H1 (cell line): ENCODE measurements at regions not wholly inside any gene's neighbourhood (a gene's known extent, or its start where the extent isn't known, plus 50 kb on each side); places are given as distances from the start of the nearest gene placed in this dataset.

ENCODE experiments used
- CTCF ChIA-PET: fragments of 300-600 bp; sonication (Branson Sonifier 250); formaldehyde crosslinking; loops from one replicate; lab custom pipeline; 2021; ENCODE audit not compliant: partially characterized antibody; lab: Charles Lee
- POLR2A ChIA-PET: fragments of 300-600 bp; sonication (Branson Sonifier 250); formaldehyde crosslinking; loops from one replicate; lab custom pipeline; 2021; ENCODE audit warnings: inconsistent platforms; ENCODE audit not compliant: partially characterized antibody; lab: Charles Lee
- DNase-seq, 2 experiments: peaks; one replicate each; pipeline versions ENCODE4 v3.0.0 to v3.0.0-alpha.2; 2010 to 2022; ENCODE audit warnings: low spot score in 2 of 2, low read depth in 1 of 2, mixed read lengths in 1 of 2
- FAIRE-seq: peaks from 2 replicates; lab custom pipeline; 2011; peaks lifted over from hg19 to GRCh38; lab: Jason Lieb, UNC
- H2AFZ ChIP-seq: 2 replicates; pipeline ENCODE4 v1.8.1; 2012; ENCODE audit warnings: low read length, inconsistent platforms
- H2AK5ac ChIP-seq: 2 replicates; pipeline ENCODE4 v1.6.1; 2013; ENCODE audit warnings: low read depth, low read length
- H2BK120ac ChIP-seq: replicated peaks from 2 replicates; pipeline ENCODE3; 2013; ENCODE audit warnings: low read depth, low read length, inconsistent platforms
- H2BK12ac ChIP-seq: 2 replicates; pipeline ENCODE4 v1.6.1; 2013; ENCODE audit warnings: low read depth, low read length
- H2BK15ac ChIP-seq: 2 replicates; pipeline ENCODE4 v1.6.1; 2013; ENCODE audit warnings: low read length
- H2BK20ac ChIP-seq: 2 replicates; pipeline ENCODE4 v1.6.1; 2013; ENCODE audit warnings: low read length
- H2BK5ac ChIP-seq: 2 replicates; pipeline ENCODE4 v1.6.1; 2013; ENCODE audit warnings: low read depth, low read length
- H3K14ac ChIP-seq: 2 replicates; pipeline ENCODE4 v1.6.1; 2013; ENCODE audit warnings: inconsistent platforms; ENCODE audit not compliant: insufficient read length
- H3K18ac ChIP-seq: 2 replicates; pipeline ENCODE4 v1.6.1; 2013; ENCODE audit warnings: low read length; ENCODE audit errors: extremely low read depth
- H3K23ac ChIP-seq: 2 replicates; pipeline ENCODE4 v1.6.1; 2013; ENCODE audit warnings: inconsistent platforms; ENCODE audit not compliant: insufficient read length
- H3K23me2 ChIP-seq: 2 replicates; pipeline ENCODE4 v1.6.1; 2013; ENCODE audit warnings: low read depth, low read length
- H3K27ac ChIP-seq: 2 replicates; pipeline ENCODE4 v1.6.1; 2011; ENCODE audit warnings: low read depth, low read length, inconsistent platforms
- H3K27me3 ChIP-seq, 4 experiments: replicated peaks in 1 of 4; 1 replicate in 1 of 4; 2 replicates in 3 of 4; pipeline versions ENCODE4 v1.6.1 to v1.8.1; 2011 to 2013; ENCODE audit warnings: low read length in 3 of 4, mild to moderate bottlenecking in 3 of 4, inconsistent platforms in 2 of 4, mixed read lengths in 2 of 4, moderate library complexity in 1 of 4; ENCODE audit not compliant: control insufficient read depth in 3 of 4, insufficient read depth in 3 of 4; ENCODE audit errors: extremely low read depth in 1 of 4
- H3K36me3 ChIP-seq, 4 experiments: 2 replicates each; pipeline versions ENCODE4 v1.6.1 to v1.8.1; 2011 to 2013; ENCODE audit warnings: mild to moderate bottlenecking in 4 of 4, low read length in 3 of 4, moderate library complexity in 2 of 4, control low read depth in 1 of 4, inconsistent platforms in 1 of 4; ENCODE audit not compliant: insufficient read depth in 4 of 4, control insufficient read depth in 2 of 4
- H3K4ac ChIP-seq: replicated peaks from 2 replicates; pipeline ENCODE3; 2013; ENCODE audit warnings: low read length, low read depth, mixed read lengths, inconsistent platforms; ENCODE audit not compliant: insufficient read length
- H3K4me1 ChIP-seq, 4 experiments: replicated peaks in 1 of 4; 1 replicate in 1 of 4; 2 replicates in 3 of 4; pipeline versions ENCODE4 v1.6.1 to v1.8.1; 2011 to 2013; ENCODE audit warnings: low read length in 3 of 4, inconsistent platforms in 2 of 4, mixed read lengths in 1 of 4; ENCODE audit not compliant: insufficient read depth in 4 of 4, control insufficient read depth in 3 of 4
- H3K4me2 ChIP-seq, 2 experiments: 2 replicates each; pipeline versions ENCODE4 v1.6.1 to v1.8.1; 2011 to 2013; ENCODE audit warnings: low read depth in 2 of 2, low read length in 2 of 2, control low read depth in 1 of 2, inconsistent platforms in 1 of 2, mild to moderate bottlenecking in 1 of 2; ENCODE audit not compliant: insufficient read depth in 1 of 2
- H3K4me3 ChIP-seq, 4 experiments: fragments of 200-600, 300-600 bp in 1 of 4; sonication (generic), shearing (Covaris generic), sonication (Bioruptor Twin) in 1 of 4; 2 replicates each; pipeline versions ENCODE4 v1.5.1 to v1.8.1; 2011 to 2016; ENCODE audit warnings: low read length in 4 of 4, low read depth in 3 of 4, control low read depth in 2 of 4, inconsistent platforms in 2 of 4, mild to moderate bottlenecking in 2 of 4, mixed read lengths in 1 of 4, moderate library complexity in 1 of 4; ENCODE audit not compliant: insufficient read depth in 2 of 4; ENCODE audit errors: extremely low read depth in 1 of 4
- H3K56ac ChIP-seq: replicated peaks from 2 replicates; pipeline ENCODE3; 2013; ENCODE audit warnings: low read depth, mild to moderate bottlenecking, mixed read lengths, low read length, inconsistent platforms; ENCODE audit not compliant: insufficient read length
- H3K79me1 ChIP-seq: 2 replicates; pipeline ENCODE4 v1.6.1; 2013; ENCODE audit warnings: low read depth, low read length, control low read depth
- H3K79me2 ChIP-seq, 2 experiments: 2 replicates each; pipeline versions ENCODE4 v1.6.1 to v1.8.1; 2012 to 2013; ENCODE audit warnings: low read length in 2 of 2, mild to moderate bottlenecking in 2 of 2, inconsistent platforms in 1 of 2; ENCODE audit not compliant: insufficient read depth in 2 of 2, control insufficient read depth in 1 of 2
- H3K9ac ChIP-seq, 4 experiments: replicated peaks in 1 of 4; 1 replicate in 1 of 4; 2 replicates in 3 of 4; pipeline versions ENCODE4 v1.6.1 to v1.8.1; 2011 to 2013; ENCODE audit warnings: low read depth in 3 of 4, low read length in 3 of 4, control low read depth in 2 of 4, mild to moderate bottlenecking in 2 of 4, moderate library complexity in 2 of 4, inconsistent platforms in 1 of 4; ENCODE audit errors: extremely low read depth in 1 of 4
- H3K9me3 ChIP-seq, 2 experiments: 2 replicates each; pipeline versions ENCODE4 v1.6.1 to v1.8.1; 2012 to 2013; ENCODE audit warnings: mild to moderate bottlenecking in 2 of 2, moderate library complexity in 2 of 2, control low read depth in 1 of 2, inconsistent platforms in 1 of 2, low read depth in 1 of 2, low read length in 1 of 2, mixed read lengths in 1 of 2; ENCODE audit not compliant: insufficient read depth in 2 of 2
- H4K20me1 ChIP-seq, 2 experiments: replicated peaks in 1 of 2; 2 replicates each; pipeline versions ENCODE3 to v1.8.1; 2011 to 2013; ENCODE audit warnings: inconsistent platforms in 2 of 2, low read length in 2 of 2, mild to moderate bottlenecking in 1 of 2; ENCODE audit not compliant: insufficient read depth in 2 of 2, control insufficient read depth in 1 of 2
- H4K5ac ChIP-seq: 2 replicates; pipeline ENCODE4 v1.6.1; 2013; ENCODE audit warnings: low read length, low read depth, mixed read lengths, inconsistent platforms; ENCODE audit not compliant: insufficient read length
- H4K8ac ChIP-seq: 2 replicates; pipeline ENCODE4 v1.8.0; 2013; ENCODE audit warnings: mild to moderate bottlenecking, moderate library complexity, low read length, inconsistent platforms; ENCODE audit not compliant: insufficient read depth; ENCODE audit errors: extremely low read depth
- H4K91ac ChIP-seq: replicated peaks from 2 replicates; pipeline ENCODE3; 2013; ENCODE audit warnings: low read length, mixed read lengths, inconsistent platforms; ENCODE audit not compliant: insufficient read length
- BRCA1 ChIP-seq: IDR thresholded peaks from 2 replicates; pipeline ENCODE4 v1.6.1; 2012; ENCODE audit warnings: low read depth, low read length, improper control_type of control experiment
- CEBPB ChIP-seq: IDR thresholded peaks from 2 replicates; pipeline ENCODE4 v1.6.1; 2012; ENCODE audit warnings: low read depth, low read length
- CREB1 ChIP-seq: IDR thresholded peaks from 2 replicates; pipeline ENCODE4 v1.6.1; 2012; ENCODE audit warnings: inconsistent platforms
- FOSL1 ChIP-seq: IDR thresholded peaks from 2 replicates; pipeline ENCODE4 v1.6.1; 2011; ENCODE audit warnings: mild to moderate bottlenecking, low read depth, low read length, moderate library complexity; ENCODE audit not compliant: insufficient read depth
- GABPA ChIP-seq: IDR thresholded peaks from 2 replicates; pipeline ENCODE4 v1.6.1; 2011; ENCODE audit warnings: mild to moderate bottlenecking, low read length, moderate library complexity, borderline replicate concordance; ENCODE audit not compliant: insufficient read depth
- KDM1A ChIP-seq: fragments of 200-600, 300-600 bp; sonication (generic); IDR thresholded peaks from 2 replicates; pipeline ENCODE4 v1.7.1; 2016; ENCODE audit warnings: mild to moderate bottlenecking, low read length, borderline replicate concordance
- KDM4A ChIP-seq: IDR thresholded peaks from one replicate; pipeline ENCODE4 v1.7.1; 2012; ENCODE audit warnings: low read depth, mild to moderate bottlenecking, moderate library complexity, low read length, inconsistent platforms; ENCODE audit not compliant: severe bottlenecking
- NRF1 ChIP-seq: IDR thresholded peaks from 2 replicates; pipeline ENCODE4 v1.6.1; 2011; ENCODE audit warnings: mild to moderate bottlenecking, low read depth, low read length, improper control_type of control experiment
- POLR2A ChIP-seq, 2 experiments: IDR thresholded peaks; 1 replicate in 1 of 2; 2 replicates in 1 of 2; pipeline ENCODE4 v1.6.1; 2011; ENCODE audit warnings: low read depth in 2 of 2, low read length in 2 of 2, mild to moderate bottlenecking in 2 of 2; ENCODE audit errors: control extremely low read depth in 1 of 2
- SIX5 ChIP-seq: IDR thresholded peaks from 2 replicates; pipeline ENCODE4 v1.6.1; 2011; ENCODE audit warnings: mild to moderate bottlenecking, low read depth, low read length
- SRF ChIP-seq: IDR thresholded peaks from 2 replicates; pipeline ENCODE4 v1.6.1; 2011; ENCODE audit warnings: mild to moderate bottlenecking, low read depth, low read length, moderate library complexity
- SUZ12 ChIP-seq: fragments of 200-600 bp; sonication (generic); IDR thresholded peaks from 2 replicates; pipeline ENCODE4 v1.6.1; 2012; ENCODE audit warnings: mild to moderate bottlenecking, inconsistent platforms, low read length, moderate library complexity, mixed read lengths
- TCF12 ChIP-seq: IDR thresholded peaks from 2 replicates; pipeline ENCODE4 v1.6.1; 2011; ENCODE audit warnings: low read depth, mild to moderate bottlenecking, low read length
- TEAD4 ChIP-seq: IDR thresholded peaks from 2 replicates; pipeline ENCODE4 v1.6.1; 2012; ENCODE audit warnings: low read depth, low read length, inconsistent platforms, mixed read lengths
- YY1 ChIP-seq: IDR thresholded peaks from 2 replicates; pipeline ENCODE4 v1.6.1; 2011; ENCODE audit warnings: low read depth, mild to moderate bottlenecking, low read length
- WGBS, 2 experiments: shearing (Covaris generic) in 1 of 2; methylation state at CpG; one replicate each; pipeline versions ENCODE4 v1.1.6 to v1.1.7; 2013 to 2015; ENCODE audit warnings: low lambda C conversion rate in 2 of 2, mixed read lengths in 2 of 2, inconsistent platforms in 1 of 2, low coverage in 1 of 2, missing lambda C conversion rate in 1 of 2; ENCODE audit not compliant: insufficient replicate concordance in 2 of 2, insufficient coverage in 1 of 2, insufficient read length in 1 of 2; ENCODE audit errors: extremely low coverage in 1 of 2, missing lambda C conversion rate in 1 of 2; 5-methylcytosine and 5-hydroxymethylcytosine counted together
- TF ChIP-seq, protein P1 (sequence below): IDR thresholded peaks from 2 replicates; pipeline ENCODE4 v1.6.1; 2011; ENCODE audit warnings: low read length, improper control_type of control experiment

DNA sequence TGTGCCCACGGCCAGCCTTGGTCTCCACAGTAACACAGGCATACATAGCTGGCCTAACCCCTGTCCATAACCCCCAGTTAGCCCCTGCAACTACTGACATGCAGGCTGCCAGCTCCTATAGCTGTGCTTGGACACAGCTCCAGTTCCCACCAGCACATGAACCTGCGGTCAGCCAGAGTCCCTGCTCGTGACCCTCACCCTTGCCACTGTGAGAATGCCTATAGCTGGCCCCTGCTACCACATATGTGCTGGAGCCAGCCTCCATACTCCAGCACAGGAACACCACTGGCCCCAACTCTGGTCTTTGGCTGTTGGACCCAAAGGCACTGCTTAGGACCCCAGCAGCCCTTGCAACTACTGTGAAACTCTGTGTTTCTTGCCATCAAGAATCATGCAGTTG is 930.9 kb downstream of the ADGRL3 start:
- Histone ChIP-seq H3K9me3 (no peaks in the 10 kb centered on the region), H3K4ac (no peak overlapping the region), H3K9ac (no peak overlapping the region), H4K91ac (peak overlapping the region; percentile 51), H4K8ac (no peak overlapping the region), H3K4me3 (no peak overlapping the region), H3K27me3 (no peaks in the 10 kb centered on the region), H2AK5ac (no peak overlapping the region), H3K23me2 (no peaks in the 10 kb centered on the region), H3K4me1 (no peaks in the 10 kb centered on the region), H4K5ac (no peak overlapping the region), H2BK15ac (no peak overlapping the region), H2AFZ (no peak overlapping the region), H3K56ac (no peak overlapping the region), H3K4me2 (no peak overlapping the region), H2BK5ac (no peak overlapping the region), H3K18ac (no peak overlapping the region), H2BK20ac (0 out of 2 replicates have a peak overlapping the region, but pooled peaks have one; percentile 50), H3K14ac (no peak overlapping the region), H2BK12ac (peak overlapping the region; percentile 18; the same call in 1 of the 2 replicates), H3K27ac (no peak overlapping the region), H2BK120ac (no peak overlapping the region), H3K36me3 (no peaks in the 10 kb centered on the region), H3K79me1 (no peaks in the 10 kb centered on the region), H3K23ac (no peak overlapping the region), H3K79me2 (no peaks in the 10 kb centered on the region), H4K20me1 (no peaks in the 10 kb centered on the region)
- ChIA-PET CTCF (no interaction called here), POLR2A (no interaction called here)
- 97% methylated on average over 3 of the region's 3 CpGs; no CpG with 5 or more reads in 1 of the 2 experiments for WGBS, 2 experiments
- DNase-seq (no peak), FAIRE-seq (no peak)
- TF ChIP-seq YY1 (no peak), SIX5 (no peak), CREB1 (no peak), SRF (no peak), KDM1A (no peak), FOSL1 (no peak), CEBPB (no peak), GABPA (no peak), TCF12 (no peak), NRF1 (no peak), BRCA1 (no peak), SUZ12 (no peak), POLR2A (IDR thresholded peaks at IDR 0.05; ENCODE audit: control extremely low read depth in 1 of 2, low read depth in 2 of 2, low read length in 2 of 2) (no peak), KDM4A (no peak), TEAD4 (no peak)
- TF ChIP-seq, protein P1, sequence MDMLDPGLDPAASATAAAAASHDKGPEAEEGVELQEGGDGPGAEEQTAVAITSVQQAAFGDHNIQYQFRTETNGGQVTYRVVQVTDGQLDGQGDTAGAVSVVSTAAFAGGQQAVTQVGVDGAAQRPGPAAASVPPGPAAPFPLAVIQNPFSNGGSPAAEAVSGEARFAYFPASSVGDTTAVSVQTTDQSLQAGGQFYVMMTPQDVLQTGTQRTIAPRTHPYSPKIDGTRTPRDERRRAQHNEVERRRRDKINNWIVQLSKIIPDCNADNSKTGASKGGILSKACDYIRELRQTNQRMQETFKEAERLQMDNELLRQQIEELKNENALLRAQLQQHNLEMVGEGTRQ, result no peak
